WTC11 (cell line): ENCODE measurements at regions not wholly inside any gene's neighbourhood (a gene's known extent, or its start where the extent isn't known, plus 50 kb on each side); places are given as distances from the start of the nearest gene placed in this dataset.

Experiments used
- ATAC-seq: fragments of 200-7000 bp; cut with Tn5 transposase; 2 replicates; pipeline ENCODE4 v1.10.0; 2021; ENCODE audit warnings: mild to moderate bottlenecking, moderate library complexity
- CTCF ChIA-PET: fragments of 300-600 bp; sonication (Branson Sonifier 250); formaldehyde crosslinking; loops from one replicate; lab custom pipeline; 2021; ENCODE audit warnings: antibody characterized with exemption; lab: Charles Lee
- POLR2A ChIA-PET: fragments of 350-600 bp; sonication (Branson Sonifier 250); formaldehyde crosslinking; loops from one replicate; lab custom pipeline; 2021; ENCODE audit warnings: antibody characterized with exemption; lab: Charles Lee
- DNase-seq: peaks from one replicate; pipeline ENCODE4 v3.0.0; 2021; ENCODE audit warnings: low spot score
- H3K27ac Mint-ChIP-seq: 2 replicates; pipeline ENCODE4 v1.8.0; 2021; ENCODE audit warnings: mixed read lengths
- H3K27me3 Mint-ChIP-seq: 2 replicates; pipeline ENCODE4 v1.8.0; 2021; ENCODE audit warnings: low read depth, mild to moderate bottlenecking, moderate library complexity, mixed read lengths
- H3K36me3 Mint-ChIP-seq: 2 replicates; pipeline ENCODE4 v1.8.0; 2021; ENCODE audit warnings: mixed read lengths
- H3K4me1 Mint-ChIP-seq: 2 replicates; pipeline ENCODE4 v1.8.0; 2022; ENCODE audit warnings: mixed read lengths
- H3K4me3 Mint-ChIP-seq: 2 replicates; pipeline ENCODE4 v1.8.0; 2021; ENCODE audit warnings: mild to moderate bottlenecking, moderate library complexity, mixed read lengths
- H3K9me3 Mint-ChIP-seq: 2 replicates; pipeline ENCODE4 v1.8.0; 2021; ENCODE audit warnings: mixed read lengths
- ESRRA ChIP-seq: sonication (generic); formaldehyde crosslinking; IDR thresholded peaks from 2 replicates; pipeline ENCODE4 v1.8.1; 2022; ENCODE audit warnings: mild to moderate bottlenecking, missing genetic modification reagents, borderline replicate concordance
- FOXJ3 ChIP-seq: sonication (generic); formaldehyde crosslinking; IDR thresholded peaks from 2 replicates; pipeline ENCODE4 v1.9.0; 2021; ENCODE audit warnings: missing genetic modification reagents, mild to moderate bottlenecking, borderline replicate concordance
- GABPB1 ChIP-seq: sonication (generic); formaldehyde crosslinking; IDR thresholded peaks from 2 replicates; pipeline ENCODE4 v1.8.1; 2023; ENCODE audit warnings: mild to moderate bottlenecking, missing genetic modification reagents
- GRHL2 ChIP-seq: fragments of 250-450 bp; sonication (Bioruptor Pico); IDR thresholded peaks from 2 replicates; pipeline ENCODE4 v1.8.0; 2022; ENCODE audit warnings: mild to moderate bottlenecking, moderate library complexity; ENCODE audit not compliant: insufficient replicate concordance, severe bottlenecking
- JAZF1 ChIP-seq: fragments of 250-450 bp; sonication (Bioruptor Pico); IDR thresholded peaks from 2 replicates; pipeline ENCODE4 v1.9.0; 2021; ENCODE audit warnings: moderate library complexity, mild to moderate bottlenecking, inconsistent platforms
- JUN ChIP-seq: sonication (generic); formaldehyde crosslinking; IDR thresholded peaks from 2 replicates; pipeline ENCODE4 v1.8.0; 2023; ENCODE audit warnings: mild to moderate bottlenecking, missing genetic modification reagents
- KAT7 ChIP-seq: sonication (generic); formaldehyde crosslinking; IDR thresholded peaks from 2 replicates; pipeline ENCODE4 v1.8.1; 2023; ENCODE audit warnings: missing genetic modification reagents, mild to moderate bottlenecking, borderline replicate concordance
- MYBL2 ChIP-seq: sonication (generic); formaldehyde crosslinking; IDR thresholded peaks from 2 replicates; pipeline ENCODE4 v1.8.1; 2023; ENCODE audit warnings: mild to moderate bottlenecking, moderate library complexity, missing genetic modification reagents
- RELA ChIP-seq: sonication (generic); formaldehyde crosslinking; IDR thresholded peaks from 2 replicates; pipeline ENCODE4 v1.8.1; 2022; ENCODE audit warnings: missing genetic modification reagents, mild to moderate bottlenecking, borderline replicate concordance
- SMAD3 ChIP-seq: sonication (generic); formaldehyde crosslinking; IDR thresholded peaks from 2 replicates; pipeline ENCODE4 v1.8.0; 2022; ENCODE audit warnings: missing genetic modification reagents, mild to moderate bottlenecking, borderline replicate concordance
- SMAD4 ChIP-seq: sonication (generic); formaldehyde crosslinking; IDR thresholded peaks from 2 replicates; pipeline ENCODE4 v1.8.0; 2022; ENCODE audit warnings: mild to moderate bottlenecking, missing genetic modification reagents
- TEAD1 ChIP-seq: sonication (generic); formaldehyde crosslinking; IDR thresholded peaks from 2 replicates; pipeline ENCODE4 v1.8.0; 2022; ENCODE audit warnings: mild to moderate bottlenecking, missing genetic modification reagents
- ZNF219 ChIP-seq: sonication (generic); formaldehyde crosslinking; IDR thresholded peaks from 2 replicates; pipeline ENCODE4 v1.8.0; 2023; ENCODE audit warnings: missing genetic modification reagents, mild to moderate bottlenecking, borderline replicate concordance
- ZNF263 ChIP-seq: sonication (generic); formaldehyde crosslinking; IDR thresholded peaks from 2 replicates; pipeline ENCODE4 v1.8.1; 2022; ENCODE audit warnings: low read depth, mild to moderate bottlenecking, moderate library complexity, missing genetic modification reagents
- ZNF396 ChIP-seq: fragments of 250-450 bp; sonication (Bioruptor Pico); IDR thresholded peaks from 2 replicates; pipeline ENCODE4 v1.8.0; 2021; ENCODE audit warnings: mild to moderate bottlenecking, moderate library complexity, borderline replicate concordance
- ZNF671 ChIP-seq: fragments of 250-450 bp; sonication (Bioruptor Pico); IDR thresholded peaks from 2 replicates; pipeline ENCODE4 v1.8.0; 2021; ENCODE audit warnings: mild to moderate bottlenecking
- TF ChIP-seq, protein P1 (sequence below): sonication (generic); formaldehyde crosslinking; IDR thresholded peaks from 2 replicates; pipeline ENCODE4 v1.8.0; 2022; ENCODE audit warnings: mild to moderate bottlenecking, missing genetic modification reagents
- TF ChIP-seq, protein P2 (sequence below): fragments of 250-450 bp; sonication (Bioruptor Pico); IDR thresholded peaks from 2 replicates; pipeline ENCODE4 v2.1.2; 2022; ENCODE audit warnings: mild to moderate bottlenecking, moderate library complexity
- TF ChIP-seq, protein P3 (sequence below): sonication (generic); formaldehyde crosslinking; IDR thresholded peaks from 2 replicates; pipeline ENCODE4 v1.8.1; 2023; ENCODE audit warnings: mild to moderate bottlenecking, moderate library complexity, missing genetic modification reagents
- TF ChIP-seq, protein P4 (sequence below): sonication (generic); formaldehyde crosslinking; conservative IDR thresholded peaks from 2 replicates; pipeline ENCODE4 v1.8.1; 2022; ENCODE audit warnings: mild to moderate bottlenecking, missing genetic modification reagents
- TF ChIP-seq, protein P5 (sequence below): sonication (generic); formaldehyde crosslinking; IDR thresholded peaks from 2 replicates; pipeline ENCODE4 v1.8.0; 2022; ENCODE audit warnings: mild to moderate bottlenecking, missing genetic modification reagents
- TF ChIP-seq, protein P6 (sequence below): fragments of 200-600 bp; IDR thresholded peaks from 2 replicates; pipeline ENCODE4 v1.8.0; 2022; ENCODE audit warnings: antibody characterized with exemption
- TF ChIP-seq, protein P7 (sequence below): sonication (generic); formaldehyde crosslinking; IDR thresholded peaks from 2 replicates; pipeline ENCODE4 v1.8.0; 2022; ENCODE audit warnings: mild to moderate bottlenecking, missing genetic modification reagents

DNA sequence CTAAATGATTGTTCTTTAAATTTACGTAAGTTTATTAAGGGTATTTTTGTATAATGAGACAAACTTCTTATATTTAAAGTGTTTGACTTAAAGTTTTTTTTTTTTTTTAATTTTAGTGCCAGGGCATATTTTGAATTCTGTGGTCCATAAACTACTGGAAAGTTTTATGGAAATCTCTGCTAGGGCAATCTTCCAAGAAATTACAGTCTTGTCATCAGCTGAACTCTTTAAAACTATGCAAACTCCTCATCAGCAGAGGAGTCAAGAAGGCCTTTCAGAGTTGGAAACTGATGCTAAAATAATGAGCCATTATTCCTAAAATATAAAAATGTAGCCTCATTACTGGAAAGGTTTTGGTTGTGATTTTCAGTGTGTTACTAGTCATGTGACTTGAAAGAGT is 1201.9 kb downstream of the BRINP3 start (continued):
- TF ChIP-seq ZNF396 (CRISPR knock-in tag) (no peak), MYBL2 (no peak)
- TF ChIP-seq, protein P1, sequence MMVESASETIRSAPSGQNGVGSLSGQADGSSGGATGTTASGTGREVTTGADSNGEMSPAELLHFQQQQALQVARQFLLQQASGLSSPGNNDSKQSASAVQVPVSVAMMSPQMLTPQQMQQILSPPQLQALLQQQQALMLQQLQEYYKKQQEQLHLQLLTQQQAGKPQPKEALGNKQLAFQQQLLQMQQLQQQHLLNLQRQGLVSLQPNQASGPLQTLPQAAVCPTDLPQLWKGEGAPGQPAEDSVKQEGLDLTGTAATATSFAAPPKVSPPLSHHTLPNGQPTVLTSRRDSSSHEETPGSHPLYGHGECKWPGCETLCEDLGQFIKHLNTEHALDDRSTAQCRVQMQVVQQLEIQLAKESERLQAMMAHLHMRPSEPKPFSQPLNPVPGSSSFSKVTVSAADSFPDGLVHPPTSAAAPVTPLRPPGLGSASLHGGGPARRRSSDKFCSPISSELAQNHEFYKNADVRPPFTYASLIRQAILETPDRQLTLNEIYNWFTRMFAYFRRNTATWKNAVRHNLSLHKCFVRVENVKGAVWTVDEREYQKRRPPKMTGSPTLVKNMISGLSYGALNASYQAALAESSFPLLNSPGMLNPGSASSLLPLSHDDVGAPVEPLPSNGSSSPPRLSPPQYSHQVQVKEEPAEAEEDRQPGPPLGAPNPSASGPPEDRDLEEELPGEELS = no peak

DNA sequence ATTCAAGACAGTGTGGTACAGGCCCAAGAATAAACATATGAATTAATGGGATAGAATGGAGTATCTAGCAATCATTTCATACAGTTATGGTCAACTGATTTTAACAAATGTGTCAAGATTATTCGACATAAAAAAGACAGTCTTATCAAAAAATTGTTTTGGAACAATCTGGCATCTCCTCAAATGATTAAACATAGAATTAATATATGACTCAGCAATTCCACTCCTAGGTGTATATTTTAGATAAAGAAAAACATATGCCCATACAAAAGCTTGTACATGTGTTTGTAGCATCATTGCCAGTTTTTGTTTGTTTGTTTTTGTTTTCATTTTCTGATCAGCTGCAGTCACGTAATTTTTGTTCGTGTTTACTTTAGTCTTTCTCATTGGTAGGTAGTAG is 1188.3 kb downstream of the BRINP3 start:
- no peak for ATAC-seq
- CTCF ChIA-PET = no interaction called here

DNA sequence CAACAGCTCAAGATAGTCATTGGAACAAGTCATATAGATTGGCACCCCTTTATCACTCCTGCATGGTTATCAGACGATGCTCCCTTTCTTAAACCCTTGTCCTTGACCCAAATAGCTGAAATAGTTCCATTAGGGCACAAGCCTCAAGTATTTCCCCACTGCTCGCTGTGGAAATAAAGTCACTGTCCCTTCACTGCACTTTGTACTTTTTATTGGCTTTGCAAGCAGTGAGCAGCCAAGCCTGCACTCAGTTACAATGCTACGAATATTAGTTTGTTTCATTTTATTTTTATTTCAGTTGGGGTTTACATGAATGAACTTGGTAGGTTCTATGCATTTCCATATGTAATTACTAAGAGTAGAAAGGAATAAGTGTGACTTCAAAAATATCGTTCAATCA is 1176.4 kb downstream of the BRINP3 start:
- CTCF ChIA-PET = no interaction called here
- Mint-ChIP-seq H3K27me3 (no peaks in the 10 kb centered on the region), H3K4me3 (no peak overlapping the region), H3K36me3 (no peaks in the 10 kb centered on the region), H3K9me3 (no peaks in the 10 kb centered on the region), H3K4me1 (0 out of 2 replicates have a peak, but pooled peaks cover 2% of the 10 kb centered on the region), H3K27ac (no peak overlapping the region)
- no peak for DNase-seq
- POLR2A ChIA-PET = no interaction called here
- no peak for ATAC-seq
- TF ChIP-seq ZNF671 (CRISPR knock-in tag) = no peak
- no peak for TF ChIP-seq TEAD1 (CRISPR knock-in tag)
- no peak for TF ChIP-seq ZNF263 (CRISPR knock-in tag)
- TF ChIP-seq JAZF1 = no peak
- TF ChIP-seq, protein P2, sequence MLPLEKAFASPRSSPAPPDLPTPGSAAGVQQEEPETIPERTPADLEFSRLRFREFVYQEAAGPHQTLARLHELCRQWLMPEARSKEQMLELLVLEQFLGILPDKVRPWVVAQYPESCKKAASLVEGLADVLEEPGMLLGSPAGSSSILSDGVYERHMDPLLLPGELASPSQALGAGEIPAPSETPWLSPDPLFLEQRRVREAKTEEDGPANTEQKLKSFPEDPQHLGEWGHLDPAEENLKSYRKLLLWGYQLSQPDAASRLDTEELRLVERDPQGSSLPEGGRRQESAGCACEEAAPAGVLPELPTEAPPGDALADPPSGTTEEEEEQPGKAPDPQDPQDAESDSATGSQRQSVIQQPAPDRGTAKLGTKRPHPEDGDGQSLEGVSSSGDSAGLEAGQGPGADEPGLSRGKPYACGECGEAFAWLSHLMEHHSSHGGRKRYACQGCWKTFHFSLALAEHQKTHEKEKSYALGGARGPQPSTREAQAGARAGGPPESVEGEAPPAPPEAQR = no peak
- TF ChIP-seq SMAD3 (CRISPR knock-in tag) = no peak
- no peak for TF ChIP-seq RELA
- TF ChIP-seq, protein P3, sequence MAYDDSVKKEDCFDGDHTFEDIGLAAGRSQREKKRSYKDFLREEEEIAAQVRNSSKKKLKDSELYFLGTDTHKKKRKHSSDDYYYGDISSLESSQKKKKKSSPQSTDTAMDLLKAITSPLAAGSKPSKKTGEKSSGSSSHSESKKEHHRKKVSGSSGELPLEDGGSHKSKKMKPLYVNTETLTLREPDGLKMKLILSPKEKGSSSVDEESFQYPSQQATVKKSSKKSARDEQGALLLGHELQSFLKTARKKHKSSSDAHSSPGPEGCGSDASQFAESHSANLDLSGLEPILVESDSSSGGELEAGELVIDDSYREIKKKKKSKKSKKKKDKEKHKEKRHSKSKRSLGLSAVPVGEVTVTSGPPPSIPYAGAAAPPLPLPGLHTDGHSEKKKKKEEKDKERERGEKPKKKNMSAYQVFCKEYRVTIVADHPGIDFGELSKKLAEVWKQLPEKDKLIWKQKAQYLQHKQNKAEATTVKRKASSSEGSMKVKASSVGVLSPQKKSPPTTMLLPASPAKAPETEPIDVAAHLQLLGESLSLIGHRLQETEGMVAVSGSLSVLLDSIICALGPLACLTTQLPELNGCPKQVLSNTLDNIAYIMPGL (CRISPR knock-in tag) = no peak
- TF ChIP-seq ZNF219 (CRISPR knock-in tag) = no peak
- TF ChIP-seq SMAD4 (CRISPR knock-in tag) = no peak
- TF ChIP-seq JUN (CRISPR knock-in tag) = no peak

More for the DNA sequence above, 1188.3 kb downstream of the BRINP3 start:
- Mint-ChIP-seq H3K27ac (no peak overlapping the region), H3K27me3 (no peaks in the 10 kb centered on the region), H3K4me3 (no peak overlapping the region), H3K9me3 (peaks cover 6% of the 10 kb centered on the region; the same call in 1 of the 2 replicates), H3K36me3 (no peaks in the 10 kb centered on the region), H3K4me1 (peaks cover 15% of the 10 kb centered on the region; the same call in 1 of the 2 replicates)
- TF ChIP-seq ESRRA (CRISPR knock-in tag) (no peak), JAZF1 (no peak), GRHL2 (CRISPR knock-in tag) (no peak), GABPB1 (CRISPR knock-in tag) (no peak), KAT7 (CRISPR knock-in tag) (no peak), JUN (CRISPR knock-in tag) (no peak), FOXJ3 (no peak)
- TF ChIP-seq, protein P4, sequence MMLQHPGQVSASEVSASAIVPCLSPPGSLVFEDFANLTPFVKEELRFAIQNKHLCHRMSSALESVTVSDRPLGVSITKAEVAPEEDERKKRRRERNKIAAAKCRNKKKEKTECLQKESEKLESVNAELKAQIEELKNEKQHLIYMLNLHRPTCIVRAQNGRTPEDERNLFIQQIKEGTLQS (CRISPR knock-in tag) = no peak
- TF ChIP-seq, protein P5, sequence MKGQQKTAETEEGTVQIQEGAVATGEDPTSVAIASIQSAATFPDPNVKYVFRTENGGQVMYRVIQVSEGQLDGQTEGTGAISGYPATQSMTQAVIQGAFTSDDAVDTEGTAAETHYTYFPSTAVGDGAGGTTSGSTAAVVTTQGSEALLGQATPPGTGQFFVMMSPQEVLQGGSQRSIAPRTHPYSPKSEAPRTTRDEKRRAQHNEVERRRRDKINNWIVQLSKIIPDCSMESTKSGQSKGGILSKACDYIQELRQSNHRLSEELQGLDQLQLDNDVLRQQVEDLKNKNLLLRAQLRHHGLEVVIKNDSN = no peak
- TF ChIP-seq, protein P6, sequence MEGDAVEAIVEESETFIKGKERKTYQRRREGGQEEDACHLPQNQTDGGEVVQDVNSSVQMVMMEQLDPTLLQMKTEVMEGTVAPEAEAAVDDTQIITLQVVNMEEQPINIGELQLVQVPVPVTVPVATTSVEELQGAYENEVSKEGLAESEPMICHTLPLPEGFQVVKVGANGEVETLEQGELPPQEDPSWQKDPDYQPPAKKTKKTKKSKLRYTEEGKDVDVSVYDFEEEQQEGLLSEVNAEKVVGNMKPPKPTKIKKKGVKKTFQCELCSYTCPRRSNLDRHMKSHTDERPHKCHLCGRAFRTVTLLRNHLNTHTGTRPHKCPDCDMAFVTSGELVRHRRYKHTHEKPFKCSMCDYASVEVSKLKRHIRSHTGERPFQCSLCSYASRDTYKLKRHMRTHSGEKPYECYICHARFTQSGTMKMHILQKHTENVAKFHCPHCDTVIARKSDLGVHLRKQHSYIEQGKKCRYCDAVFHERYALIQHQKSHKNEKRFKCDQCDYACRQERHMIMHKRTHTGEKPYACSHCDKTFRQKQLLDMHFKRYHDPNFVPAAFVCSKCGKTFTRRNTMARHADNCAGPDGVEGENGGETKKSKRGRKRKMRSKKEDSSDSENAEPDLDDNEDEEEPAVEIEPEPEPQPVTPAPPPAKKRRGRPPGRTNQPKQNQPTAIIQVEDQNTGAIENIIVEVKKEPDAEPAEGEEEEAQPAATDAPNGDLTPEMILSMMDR = no peak
- TF ChIP-seq, protein P7, sequence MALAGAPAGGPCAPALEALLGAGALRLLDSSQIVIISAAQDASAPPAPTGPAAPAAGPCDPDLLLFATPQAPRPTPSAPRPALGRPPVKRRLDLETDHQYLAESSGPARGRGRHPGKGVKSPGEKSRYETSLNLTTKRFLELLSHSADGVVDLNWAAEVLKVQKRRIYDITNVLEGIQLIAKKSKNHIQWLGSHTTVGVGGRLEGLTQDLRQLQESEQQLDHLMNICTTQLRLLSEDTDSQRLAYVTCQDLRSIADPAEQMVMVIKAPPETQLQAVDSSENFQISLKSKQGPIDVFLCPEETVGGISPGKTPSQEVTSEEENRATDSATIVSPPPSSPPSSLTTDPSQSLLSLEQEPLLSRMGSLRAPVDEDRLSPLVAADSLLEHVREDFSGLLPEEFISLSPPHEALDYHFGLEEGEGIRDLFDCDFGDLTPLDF (CRISPR knock-in tag) = no peak
- no peak for DNase-seq
- POLR2A ChIA-PET = no interaction called here
